Panc1 (cell line): ENCODE measurements at regions not wholly inside any gene's neighbourhood (a gene's known extent, or its start where the extent isn't known, plus 50 kb on each side); places are given as distances from the start of the nearest gene placed in this dataset.

Source experiments
- TF ChIP-seq, protein P1 (sequence below): fragments of 450-650 bp; IDR thresholded peaks from 2 replicates; pipeline ENCODE4 v1.5.1; 2017; ENCODE audit warnings: mild to moderate bottlenecking
- TF ChIP-seq, protein P2 (sequence below), 2 experiments: IDR thresholded peaks; 2 replicates each; pipeline ENCODE4 v1.6.1; 2011 to 2012; ENCODE audit warnings: low read depth in 2 of 2, control low read depth in 1 of 2, low read length in 1 of 2, mild to moderate bottlenecking in 1 of 2, moderate library complexity in 1 of 2; ENCODE audit not compliant: insufficient read depth in 1 of 2

DNA sequence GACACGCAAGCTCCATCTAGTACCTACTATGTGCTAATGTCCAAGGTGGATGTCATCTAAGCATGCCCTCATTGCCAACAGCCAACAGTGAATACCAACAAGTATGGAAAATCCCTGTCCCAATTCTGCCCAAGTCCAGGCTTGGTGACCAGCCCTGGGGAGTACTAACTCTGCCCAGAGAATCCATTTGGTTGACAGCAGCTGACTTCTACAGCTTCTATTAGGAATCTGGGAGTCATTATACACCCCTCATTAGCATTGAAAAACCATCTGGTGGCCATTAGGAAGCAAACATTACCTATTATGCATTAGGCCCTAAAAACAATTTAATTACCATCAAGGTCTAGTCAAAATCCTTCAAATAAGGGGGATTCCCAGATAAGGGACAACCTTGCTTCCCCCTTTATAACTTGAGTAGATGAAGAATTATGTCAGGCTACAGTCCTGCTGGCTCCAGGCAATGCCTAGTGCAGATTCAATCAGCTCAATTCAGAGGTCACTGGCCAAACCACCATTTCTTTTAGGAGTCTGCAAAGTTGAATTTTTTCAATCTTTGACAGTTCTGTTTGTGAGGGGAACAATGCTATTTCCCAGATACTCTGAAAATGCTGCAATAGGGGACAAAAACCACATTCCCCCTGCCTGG, 228.0 kb upstream of the LDB2 start:
- TF ChIP-seq, protein P1, sequence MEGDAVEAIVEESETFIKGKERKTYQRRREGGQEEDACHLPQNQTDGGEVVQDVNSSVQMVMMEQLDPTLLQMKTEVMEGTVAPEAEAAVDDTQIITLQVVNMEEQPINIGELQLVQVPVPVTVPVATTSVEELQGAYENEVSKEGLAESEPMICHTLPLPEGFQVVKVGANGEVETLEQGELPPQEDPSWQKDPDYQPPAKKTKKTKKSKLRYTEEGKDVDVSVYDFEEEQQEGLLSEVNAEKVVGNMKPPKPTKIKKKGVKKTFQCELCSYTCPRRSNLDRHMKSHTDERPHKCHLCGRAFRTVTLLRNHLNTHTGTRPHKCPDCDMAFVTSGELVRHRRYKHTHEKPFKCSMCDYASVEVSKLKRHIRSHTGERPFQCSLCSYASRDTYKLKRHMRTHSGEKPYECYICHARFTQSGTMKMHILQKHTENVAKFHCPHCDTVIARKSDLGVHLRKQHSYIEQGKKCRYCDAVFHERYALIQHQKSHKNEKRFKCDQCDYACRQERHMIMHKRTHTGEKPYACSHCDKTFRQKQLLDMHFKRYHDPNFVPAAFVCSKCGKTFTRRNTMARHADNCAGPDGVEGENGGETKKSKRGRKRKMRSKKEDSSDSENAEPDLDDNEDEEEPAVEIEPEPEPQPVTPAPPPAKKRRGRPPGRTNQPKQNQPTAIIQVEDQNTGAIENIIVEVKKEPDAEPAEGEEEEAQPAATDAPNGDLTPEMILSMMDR: no peak
- TF ChIP-seq, protein P2, sequence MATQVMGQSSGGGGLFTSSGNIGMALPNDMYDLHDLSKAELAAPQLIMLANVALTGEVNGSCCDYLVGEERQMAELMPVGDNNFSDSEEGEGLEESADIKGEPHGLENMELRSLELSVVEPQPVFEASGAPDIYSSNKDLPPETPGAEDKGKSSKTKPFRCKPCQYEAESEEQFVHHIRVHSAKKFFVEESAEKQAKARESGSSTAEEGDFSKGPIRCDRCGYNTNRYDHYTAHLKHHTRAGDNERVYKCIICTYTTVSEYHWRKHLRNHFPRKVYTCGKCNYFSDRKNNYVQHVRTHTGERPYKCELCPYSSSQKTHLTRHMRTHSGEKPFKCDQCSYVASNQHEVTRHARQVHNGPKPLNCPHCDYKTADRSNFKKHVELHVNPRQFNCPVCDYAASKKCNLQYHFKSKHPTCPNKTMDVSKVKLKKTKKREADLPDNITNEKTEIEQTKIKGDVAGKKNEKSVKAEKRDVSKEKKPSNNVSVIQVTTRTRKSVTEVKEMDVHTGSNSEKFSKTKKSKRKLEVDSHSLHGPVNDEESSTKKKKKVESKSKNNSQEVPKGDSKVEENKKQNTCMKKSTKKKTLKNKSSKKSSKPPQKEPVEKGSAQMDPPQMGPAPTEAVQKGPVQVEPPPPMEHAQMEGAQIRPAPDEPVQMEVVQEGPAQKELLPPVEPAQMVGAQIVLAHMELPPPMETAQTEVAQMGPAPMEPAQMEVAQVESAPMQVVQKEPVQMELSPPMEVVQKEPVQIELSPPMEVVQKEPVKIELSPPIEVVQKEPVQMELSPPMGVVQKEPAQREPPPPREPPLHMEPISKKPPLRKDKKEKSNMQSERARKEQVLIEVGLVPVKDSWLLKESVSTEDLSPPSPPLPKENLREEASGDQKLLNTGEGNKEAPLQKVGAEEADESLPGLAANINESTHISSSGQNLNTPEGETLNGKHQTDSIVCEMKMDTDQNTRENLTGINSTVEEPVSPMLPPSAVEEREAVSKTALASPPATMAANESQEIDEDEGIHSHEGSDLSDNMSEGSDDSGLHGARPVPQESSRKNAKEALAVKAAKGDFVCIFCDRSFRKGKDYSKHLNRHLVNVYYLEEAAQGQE (IDR thresholded peaks at IDR 0.05; ENCODE audit: insufficient read depth in 1 of 2, low read depth in 2 of 2, low read length in 1 of 2): no peak
